HG03378 (cell line): ENCODE measurements at regions not wholly inside any gene's neighbourhood (a gene's known extent, or its start where the extent isn't known, plus 50 kb on each side); places are given as distances from the start of the nearest gene placed in this dataset.
"Not testable (repeated sequence)": the region's sequence is repeated elsewhere in the genome, so short reads cannot be mapped to it uniquely, and the experiment has no call there.

Experiments used
- ATAC-seq: cut with Tn5 transposase; IDR thresholded peaks from one replicate; pipeline ENCODE4 v1.9.1; 2021; ENCODE audit warnings: mild to moderate bottlenecking, moderate library complexity; ENCODE audit not compliant: unreplicated experiment

DNA sequence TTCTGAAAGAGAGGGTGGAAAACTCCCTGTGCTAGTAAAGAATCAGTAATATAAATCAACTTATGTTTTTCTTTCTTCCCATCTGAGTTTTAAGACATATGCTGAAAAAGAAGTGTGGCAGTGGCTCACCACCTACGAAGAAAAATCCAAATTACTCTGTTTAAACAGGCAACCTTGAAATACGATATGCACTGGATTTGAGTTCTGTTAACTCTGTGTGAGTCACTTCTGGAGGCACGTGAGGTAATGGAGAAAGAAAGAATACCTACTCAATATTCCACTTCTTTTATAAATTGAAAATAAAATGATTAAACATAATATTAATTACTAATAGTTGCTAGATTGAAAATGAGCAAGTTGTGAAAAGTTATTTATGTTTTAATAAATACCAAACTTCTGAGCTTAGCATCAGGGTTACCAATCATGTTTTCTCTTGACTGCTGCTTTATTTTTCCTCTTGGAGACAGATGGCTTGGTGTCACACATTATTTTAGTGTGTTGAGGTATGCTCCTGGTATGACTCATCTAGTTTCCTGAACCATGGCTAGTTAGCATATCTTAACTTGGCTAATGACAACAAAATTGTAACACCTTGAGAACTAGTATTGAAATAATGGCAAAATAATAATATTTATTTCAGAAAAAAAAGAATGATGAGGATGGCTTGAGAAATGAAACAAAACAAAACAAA lies 1705.5 kb upstream of the PIK3C3 start:
- ATAC-seq, result no peak

DNA sequence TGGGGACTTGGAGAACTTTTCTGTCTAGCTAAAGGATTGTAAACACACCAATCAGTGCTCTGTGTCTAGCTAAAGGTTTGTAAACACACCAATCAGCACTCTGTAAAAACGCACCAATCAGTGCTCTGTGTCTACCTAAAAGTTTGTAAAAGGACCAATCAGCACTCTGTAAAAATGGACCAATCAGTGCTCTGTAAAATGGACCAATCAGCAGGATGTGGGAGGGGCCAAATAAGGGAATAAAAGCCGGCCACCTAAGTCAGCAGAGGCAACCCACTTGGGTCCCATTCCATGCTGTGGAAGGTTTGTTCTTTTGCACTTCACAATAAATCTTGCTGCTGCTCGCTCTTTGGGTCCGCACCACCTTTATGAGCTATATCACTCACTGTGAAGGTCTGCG lies 1709.4 kb upstream of the PIK3C3 start:
- not testable (repeated sequence) for ATAC-seq

DNA sequence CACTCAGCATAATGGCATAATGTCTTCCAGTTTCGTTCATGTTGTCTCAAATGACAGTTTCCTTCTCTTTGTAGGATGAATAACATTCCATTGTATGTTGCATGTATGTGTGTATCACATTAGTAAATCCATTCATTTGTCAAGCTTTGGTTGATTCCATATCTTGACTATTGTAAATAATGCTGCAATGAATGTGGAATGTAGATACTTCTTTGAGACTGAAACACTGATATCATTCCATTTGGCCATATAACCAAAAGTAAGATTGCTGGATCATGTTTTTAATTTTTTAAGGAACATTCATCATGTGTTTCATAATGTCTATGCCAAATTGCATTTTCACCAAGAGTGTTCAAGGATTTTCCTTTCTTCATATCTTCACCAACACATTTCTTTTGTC lies 1711.4 kb upstream of the PIK3C3 start:
- no peak for ATAC-seq

DNA sequence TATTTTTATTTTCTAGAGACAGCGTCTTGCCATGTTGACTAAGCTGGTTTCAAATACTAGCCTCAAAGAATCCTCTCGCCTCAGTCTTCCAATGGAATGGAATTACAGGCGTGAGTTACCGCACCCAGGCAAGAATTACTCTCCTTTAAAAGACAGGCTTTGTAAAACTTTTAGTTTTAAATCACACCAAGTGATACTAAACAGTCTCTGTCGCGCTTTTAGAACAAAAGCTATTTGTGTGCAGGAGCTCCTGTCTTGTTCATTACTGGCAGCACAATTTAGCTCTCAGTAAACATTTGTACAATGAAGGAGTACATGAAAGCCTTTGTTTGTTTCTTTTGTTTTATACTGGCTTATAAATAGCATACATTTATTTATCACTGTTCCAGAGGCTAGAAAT lies 1719.2 kb upstream of the PIK3C3 start:
- ATAC-seq, result no peak

DNA sequence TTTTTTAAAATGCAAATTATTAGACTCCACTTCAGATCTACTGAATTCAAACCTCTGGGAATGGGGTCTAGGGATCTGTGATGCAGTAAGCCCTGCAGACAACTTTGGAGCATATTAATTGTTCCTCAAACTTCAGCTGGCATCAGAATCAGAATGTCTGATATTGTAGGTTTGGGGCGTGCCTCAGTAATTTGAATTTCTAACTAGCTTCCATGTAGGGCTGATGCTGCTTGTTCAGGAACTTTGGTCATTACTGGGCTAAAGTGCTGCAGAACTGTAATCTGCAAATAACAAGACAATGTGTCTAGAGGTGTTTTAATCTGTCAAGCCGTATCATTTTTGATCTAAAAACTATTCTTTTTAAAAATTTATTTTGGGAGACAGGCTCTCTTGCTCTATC lies 1719.7 kb upstream of the PIK3C3 start:
- ATAC-seq, result no peak

DNA sequence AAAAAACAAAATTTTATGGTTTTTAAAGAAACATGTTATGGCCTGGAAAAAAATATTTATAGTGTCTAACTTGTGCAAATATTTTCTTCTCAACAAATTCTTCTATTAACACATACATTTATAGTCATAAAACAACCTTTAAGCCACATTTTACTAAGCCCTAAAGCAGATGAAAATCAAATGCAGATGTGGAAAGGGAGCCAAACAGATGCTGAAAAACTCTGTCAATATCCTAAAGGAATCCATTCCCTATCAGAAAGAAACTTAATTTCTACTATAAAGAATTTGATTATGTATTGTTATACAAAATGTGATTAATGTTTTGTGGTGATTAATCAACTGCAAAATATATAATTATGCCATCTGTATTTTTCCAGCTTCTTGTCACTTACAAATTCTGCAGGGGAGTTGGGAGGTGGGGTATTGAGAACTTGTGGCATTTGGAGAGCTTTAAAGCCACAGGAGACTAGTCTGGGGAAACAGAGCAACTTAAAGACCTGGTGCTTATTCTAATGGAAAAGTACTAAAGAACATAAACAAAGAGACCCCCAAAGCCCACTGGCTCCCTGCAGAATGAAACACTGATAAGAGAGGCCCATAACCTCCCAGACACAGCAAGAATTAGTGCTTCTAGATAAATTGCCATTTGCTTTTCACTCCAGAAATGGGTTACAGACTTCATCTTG lies 1721.0 kb upstream of the PIK3C3 start:
- no peak for ATAC-seq

DNA sequence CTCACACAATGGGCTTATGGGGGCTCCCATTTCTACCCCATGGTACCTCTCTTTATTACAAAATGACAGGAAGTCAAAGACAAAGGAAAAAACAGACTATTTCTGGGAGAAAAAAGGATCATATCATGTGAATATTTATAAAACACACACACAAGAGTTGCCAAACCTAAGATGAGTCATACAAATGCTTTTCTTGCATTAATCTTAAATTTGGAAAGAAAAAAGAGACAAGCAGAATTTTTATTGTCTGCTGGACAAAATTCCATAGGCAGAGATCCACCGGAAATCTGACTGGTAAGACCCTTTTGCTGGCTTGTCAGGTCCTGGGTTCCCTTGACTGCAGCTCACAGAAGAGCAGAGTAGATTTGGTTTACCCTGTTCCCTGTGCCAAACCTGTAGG lies 1732.3 kb upstream of the PIK3C3 start:
- ATAC-seq, result no peak

DNA sequence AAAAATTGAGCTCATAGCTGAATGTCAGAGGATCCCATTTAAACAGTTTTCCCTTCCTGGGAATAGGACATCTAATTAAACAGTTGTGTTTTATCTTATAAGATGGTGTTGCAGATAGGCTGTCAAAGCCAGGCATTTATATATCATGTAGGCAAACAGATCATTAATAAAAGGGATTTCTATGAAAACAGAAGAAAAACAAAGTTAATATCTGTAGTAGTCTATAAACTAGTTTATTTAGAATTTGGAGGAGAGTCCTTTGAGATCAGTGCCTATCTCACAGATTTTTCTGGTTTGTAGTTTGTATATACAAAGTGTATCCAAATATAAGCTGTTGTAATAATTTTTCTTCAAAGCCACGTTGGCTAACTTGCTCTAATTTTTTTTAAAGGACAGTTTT lies 1738.2 kb upstream of the PIK3C3 start:
- ATAC-seq, result no peak

DNA sequence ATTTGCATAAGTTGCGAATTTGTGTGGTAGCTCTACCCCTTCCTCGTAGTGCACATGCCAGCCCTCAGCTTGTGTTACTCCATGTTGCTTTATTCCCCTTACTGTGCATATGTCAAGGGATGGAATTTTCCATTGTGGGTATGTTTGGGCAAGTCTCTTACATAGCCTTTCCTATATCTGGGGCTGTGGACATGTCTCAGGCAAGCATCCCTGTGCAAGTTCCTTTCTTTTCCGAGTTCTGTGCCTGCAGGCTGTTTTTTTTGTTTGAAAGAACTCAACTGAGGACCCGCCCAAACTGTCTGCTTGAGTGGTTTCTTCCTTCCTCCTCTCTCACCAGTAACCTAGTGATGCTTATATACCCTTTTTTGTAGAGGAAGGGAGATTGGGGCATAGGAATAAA lies 1739.1 kb upstream of the PIK3C3 start:
- no peak for ATAC-seq

DNA sequence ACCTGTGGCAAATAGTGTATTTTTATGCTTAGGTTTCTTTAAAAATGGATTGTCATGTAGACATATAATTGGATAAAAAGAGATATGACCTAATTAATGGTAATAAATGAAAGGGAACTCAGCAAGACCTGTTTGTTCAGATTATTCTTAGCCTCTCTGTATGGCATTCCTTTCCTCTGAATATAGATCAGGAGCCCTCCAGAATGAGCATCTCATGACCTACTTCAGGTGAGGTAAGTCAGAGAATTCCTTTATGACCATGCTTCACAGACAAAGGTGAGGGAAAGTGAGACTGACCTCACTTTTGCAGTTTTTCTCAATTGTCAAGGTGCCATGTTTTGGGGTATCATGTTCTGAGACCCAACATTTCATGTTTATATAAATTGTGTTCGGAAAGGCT lies 1744.3 kb upstream of the PIK3C3 start:
- ATAC-seq, result no peak

DNA sequence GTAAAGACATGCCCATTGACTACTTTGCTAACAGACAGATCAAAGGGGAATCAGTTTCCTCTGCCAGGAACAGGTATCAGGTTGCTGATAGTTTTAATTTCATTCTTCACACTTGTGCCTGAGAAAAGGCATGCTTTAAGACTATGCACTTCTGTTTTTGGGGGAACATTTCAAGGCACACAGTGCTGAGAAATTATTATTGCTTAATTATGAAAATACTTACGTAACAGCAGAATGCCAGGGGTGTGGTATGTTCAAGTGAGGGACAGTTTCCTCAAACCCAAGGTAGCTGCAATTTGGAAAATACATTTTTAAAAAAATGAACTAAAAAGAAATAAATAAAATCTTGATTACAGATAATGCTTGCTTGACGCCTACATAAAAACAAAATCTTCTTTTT lies 1746.1 kb upstream of the PIK3C3 start:
- no peak for ATAC-seq

DNA sequence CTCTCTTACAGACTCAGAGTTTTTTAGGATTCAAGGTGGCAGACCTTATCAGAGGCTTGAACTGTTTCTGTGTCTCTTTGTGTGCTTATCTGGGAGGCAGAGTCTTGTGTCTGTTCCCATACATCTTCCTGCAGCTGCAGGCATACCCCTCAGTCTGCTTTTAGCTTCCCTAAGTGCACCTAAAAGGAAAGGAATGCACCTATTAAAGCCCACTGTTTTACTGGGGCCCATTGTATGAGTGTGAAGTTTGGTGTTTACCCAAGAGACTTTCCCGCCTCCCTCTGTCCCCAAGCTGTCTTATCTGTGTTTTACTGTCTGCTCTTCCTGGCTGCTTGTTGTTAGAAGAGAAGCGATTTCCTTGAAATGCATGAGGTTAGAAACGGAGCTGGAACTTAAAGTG lies 1757.3 kb upstream of the PIK3C3 start:
- ATAC-seq, result no peak

DNA sequence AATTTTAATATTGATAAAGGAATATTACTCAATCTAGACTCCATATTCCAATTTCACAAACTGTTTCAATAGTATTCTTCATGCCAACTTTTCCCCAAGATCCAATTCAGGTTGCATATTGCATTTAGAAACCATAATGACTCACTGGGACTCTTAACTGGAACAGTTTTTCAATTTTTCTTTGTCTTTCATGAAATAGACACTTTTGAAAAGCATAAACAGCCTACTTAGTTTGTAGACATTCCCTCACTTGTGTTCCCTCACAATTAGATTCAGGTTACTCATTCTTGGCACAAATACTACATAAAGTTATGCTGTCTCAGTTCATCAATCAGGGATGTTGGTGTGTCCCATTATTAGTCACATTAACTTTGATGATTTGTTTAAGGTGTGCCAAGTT lies 1768.4 kb upstream of the PIK3C3 start:
- ATAC-seq, result no peak

DNA sequence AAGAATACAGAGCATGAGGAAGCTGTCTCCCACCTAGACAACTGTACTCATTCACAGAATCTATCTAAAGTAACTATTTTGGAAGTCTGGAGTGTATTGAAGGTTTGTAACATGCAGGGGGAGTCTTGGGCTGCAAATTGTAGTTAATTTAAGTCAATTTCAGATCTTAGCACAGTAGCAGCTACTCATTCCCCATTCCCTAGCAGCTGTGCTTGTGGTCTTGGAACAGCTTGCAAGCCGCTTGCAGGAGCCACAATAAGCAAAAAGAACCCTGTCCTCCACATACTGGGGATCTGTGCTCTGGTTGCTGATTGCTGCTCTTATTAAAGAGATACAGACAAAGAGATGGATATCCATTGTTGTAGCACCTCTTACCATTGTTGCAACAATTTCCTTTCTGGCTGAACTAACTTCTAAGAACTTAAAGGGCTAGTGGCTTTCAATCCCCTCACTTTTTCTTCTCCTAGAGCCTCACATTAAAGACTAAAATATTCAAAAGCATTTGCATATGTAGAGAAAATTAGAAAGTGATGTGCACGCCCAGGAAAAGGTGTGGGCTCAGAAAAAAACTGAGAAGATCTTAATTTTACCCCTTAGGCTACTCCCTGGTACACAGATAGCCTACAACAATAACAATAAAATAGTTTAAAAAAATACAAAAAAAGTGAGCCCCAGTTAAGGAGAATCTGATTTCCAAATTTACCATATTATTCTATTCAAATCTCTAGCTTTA lies 1775.1 kb upstream of the PIK3C3 start:
- no peak for ATAC-seq

DNA sequence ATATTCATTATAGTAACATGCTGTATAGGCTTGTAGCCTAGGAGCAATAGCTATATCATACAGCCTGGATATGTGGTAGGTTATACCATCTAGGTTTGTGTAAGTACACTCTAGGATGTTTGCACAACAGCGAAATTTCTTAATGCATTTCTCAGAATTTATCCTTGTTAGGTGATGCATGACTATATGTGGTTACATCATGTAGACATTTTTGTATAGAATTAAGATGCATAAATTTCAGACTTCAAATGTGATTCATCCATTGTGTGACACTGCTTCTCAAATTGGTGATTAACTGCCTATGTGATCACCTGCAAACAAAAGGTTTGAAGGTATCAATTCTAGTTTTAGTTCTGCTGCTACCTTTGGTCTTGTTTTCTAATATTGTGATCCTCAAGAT lies 1787.0 kb upstream of the PIK3C3 start:
- ATAC-seq, result no peak

DNA sequence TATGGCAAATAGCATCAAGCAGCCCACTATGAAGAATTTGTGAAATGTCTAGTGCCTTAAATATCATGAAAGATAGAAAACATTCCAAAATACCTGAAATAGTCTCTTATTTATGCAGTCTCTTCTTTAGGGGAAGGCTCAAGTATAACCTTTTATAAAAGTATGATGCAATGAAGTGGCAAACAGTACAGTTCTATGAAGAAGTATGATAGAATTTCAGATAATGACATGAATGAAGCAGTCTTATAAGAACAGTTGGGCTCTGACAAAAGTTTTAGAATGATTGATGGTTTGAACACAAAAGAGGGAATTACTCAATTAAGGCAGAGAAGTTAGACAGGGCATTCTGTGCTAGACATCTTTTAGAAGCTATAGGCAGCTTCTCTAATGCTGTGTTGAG lies 1791.8 kb upstream of the PIK3C3 start:
- ATAC-seq, result no peak

DNA sequence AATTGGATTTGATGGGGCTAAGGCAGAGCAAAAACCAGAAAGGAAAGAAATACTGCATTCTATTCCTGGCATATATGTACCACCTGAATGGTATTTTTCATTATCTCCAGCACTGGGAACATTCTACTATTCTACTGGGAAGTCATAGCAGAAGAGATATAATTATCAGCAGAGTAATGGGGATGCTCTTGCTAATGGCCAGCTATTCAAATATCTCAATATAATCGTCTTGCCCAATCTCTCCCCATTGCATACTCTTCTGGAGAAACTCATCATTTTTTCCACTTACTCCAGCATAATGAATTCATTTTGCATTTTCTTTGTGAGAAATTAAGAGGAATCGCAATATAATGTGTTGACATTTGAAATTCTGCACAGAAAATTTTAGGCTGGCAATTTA lies 1794.7 kb upstream of the PIK3C3 start:
- no peak for ATAC-seq

DNA sequence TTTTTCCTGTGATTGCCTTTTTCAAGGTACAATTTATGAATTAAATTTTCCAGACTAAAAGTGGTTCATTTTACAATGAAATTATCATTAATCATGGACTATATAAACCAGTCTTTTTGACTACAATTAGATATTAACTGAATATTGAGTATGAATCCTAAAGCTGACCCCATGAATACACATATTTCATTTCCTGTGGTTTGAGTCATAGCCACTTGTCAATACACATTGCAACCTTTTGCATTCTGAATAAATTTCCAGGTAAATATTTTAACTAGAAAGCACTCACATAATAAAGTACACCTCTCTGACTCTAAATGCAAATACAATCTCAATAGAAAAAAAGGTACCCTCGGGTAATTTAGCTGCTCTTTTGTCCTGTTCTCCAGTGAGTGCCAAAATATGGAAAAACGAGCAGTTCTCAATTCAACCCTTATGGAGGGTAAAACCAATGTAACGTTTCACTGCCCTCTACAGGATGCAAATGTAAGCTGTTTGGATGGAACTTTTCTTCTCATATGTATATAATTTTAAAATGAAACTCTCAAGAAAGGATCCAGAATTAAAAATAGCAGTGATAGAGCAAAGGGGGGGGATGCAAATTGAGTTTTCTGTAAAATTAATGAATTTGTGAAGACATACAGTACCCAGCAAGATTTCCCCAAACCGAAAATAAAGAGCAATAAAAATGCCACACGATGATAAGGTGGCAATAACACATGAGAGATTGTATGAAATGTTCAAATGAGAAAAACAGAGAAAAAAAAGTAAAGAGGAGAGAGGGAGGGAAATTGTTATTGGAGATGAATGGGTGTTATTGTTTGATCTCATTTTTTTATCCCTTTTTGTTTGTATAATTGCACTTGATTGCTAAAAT lies 1795.7 kb upstream of the PIK3C3 start:
- no peak for ATAC-seq

DNA sequence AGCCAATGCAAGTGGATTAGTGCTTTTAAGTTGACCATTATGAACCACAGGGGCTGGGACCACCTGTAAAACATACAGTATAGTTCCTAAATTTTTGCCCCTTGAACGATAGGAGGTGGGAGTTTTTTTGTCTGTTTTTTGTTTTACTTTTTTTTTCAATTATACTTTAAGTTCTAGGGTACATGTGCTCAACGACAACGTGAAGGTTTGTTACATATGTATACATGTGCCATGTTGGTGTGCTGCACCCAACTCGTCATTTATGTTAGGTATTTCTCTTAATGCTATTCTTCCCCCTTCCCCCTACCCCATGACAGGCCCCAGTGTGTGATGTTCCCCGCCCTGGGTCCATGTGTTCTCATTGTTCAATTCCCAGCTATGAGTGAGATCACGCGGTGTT lies 1797.9 kb upstream of the PIK3C3 start:
- ATAC-seq, result no peak

DNA sequence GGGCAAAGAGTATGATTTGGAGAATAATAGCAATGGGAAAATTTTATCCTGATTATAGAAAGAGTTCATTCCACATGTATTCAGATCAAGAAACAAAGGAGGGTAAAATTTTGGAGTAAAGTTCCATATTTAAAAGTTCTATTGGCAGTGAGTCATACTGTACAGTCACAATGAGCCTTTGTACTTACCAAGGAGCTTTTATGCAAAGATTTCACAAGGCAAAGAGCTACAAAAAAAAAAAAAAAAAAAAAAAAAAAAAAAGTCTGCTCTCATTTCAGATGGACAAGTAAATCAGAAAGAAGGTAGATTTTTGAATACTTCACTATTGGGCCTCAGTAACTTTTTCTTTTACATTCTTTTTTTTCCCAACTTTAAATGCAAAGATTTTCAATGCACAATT lies 1802.2 kb upstream of the PIK3C3 start:
- ATAC-seq, result no peak

DNA sequence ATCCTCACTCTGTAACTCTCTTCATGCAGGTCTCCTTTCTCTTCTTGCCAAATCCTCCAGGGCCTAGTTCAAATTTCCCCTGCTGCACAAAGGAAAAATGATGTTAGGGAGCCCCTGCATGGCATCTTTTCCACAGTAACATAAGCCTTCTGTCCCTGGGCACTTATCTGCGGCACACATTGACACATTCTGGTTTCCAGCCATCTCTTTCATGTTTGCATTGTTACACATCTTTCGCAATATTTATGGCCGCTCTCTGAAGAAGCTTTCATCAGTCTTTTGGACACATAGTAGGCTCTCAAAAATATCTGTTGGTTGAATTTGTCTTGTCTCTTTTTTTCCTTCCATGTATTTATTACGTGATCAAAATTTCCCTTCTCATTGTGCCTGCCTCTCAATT lies 1806.1 kb upstream of the PIK3C3 start:
- ATAC-seq, result no peak
